Mesodermal cell (in vitro differentiated cells): ENCODE measurements at regions not wholly inside any gene's neighbourhood (a gene's known extent, or its start where the extent isn't known, plus 50 kb on each side); places are given as distances from the start of the nearest gene placed in this dataset.

Experiments
- H3K27ac ChIP-seq: 2 replicates; pipeline ENCODE4 v1.7.0; 2013; ENCODE audit warnings: mild to moderate bottlenecking, low read depth, low read length, moderate library complexity; ENCODE audit not compliant: severe bottlenecking
- H3K36me3 ChIP-seq: 2 replicates; pipeline ENCODE4 v1.7.1; 2013; ENCODE audit warnings: mild to moderate bottlenecking, low read length, moderate library complexity; ENCODE audit not compliant: control insufficient read depth, insufficient read depth
- H3K4me1 ChIP-seq: one replicate; pipeline ENCODE4 v1.7.1; 2013; ENCODE audit warnings: mild to moderate bottlenecking, low read length; ENCODE audit not compliant: insufficient read depth, control insufficient read depth, poor library complexity, severe bottlenecking
- H3K4me3 ChIP-seq: 2 replicates; pipeline ENCODE4 v1.7.0; 2013; ENCODE audit warnings: low read length, control low read depth, mild to moderate bottlenecking; ENCODE audit not compliant: insufficient read depth, poor library complexity, severe bottlenecking; ENCODE audit errors: extremely low read depth
- H3K9me3 ChIP-seq: 2 replicates; pipeline ENCODE4 v1.7.1; 2013; ENCODE audit warnings: mild to moderate bottlenecking, low read length, moderate library complexity; ENCODE audit not compliant: control insufficient read depth
- WGBS, 2 experiments: methylation state at CpG; one replicate each; pipeline ENCODE4 v1.1.5; 2013; ENCODE audit warnings: missing lambda C conversion rate in 2 of 2; ENCODE audit not compliant: insufficient coverage in 2 of 2; 5-methylcytosine and 5-hydroxymethylcytosine counted together

DNA sequence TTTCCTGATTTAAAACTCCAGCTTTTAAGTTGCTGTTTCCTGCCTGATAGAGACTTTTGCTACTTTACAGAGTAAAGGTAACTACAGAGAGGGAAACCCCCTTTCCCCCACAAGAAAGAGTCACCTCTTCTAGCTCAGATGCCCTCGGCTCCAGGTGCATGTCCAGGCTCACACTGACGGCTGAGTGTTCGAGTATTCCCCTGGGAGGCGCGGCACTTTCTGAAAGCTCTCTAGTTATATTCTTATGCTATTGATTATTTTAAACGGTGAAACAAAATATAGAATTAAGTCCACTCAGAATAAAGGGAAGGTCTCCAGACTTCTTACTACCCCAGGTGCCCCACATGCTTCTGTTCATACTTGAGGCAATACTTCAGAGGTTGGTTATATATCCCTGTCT is 160.3 kb upstream of the FMN2 start:
- no peaks in the 10 kb centered on the region for H3K9me3 ChIP-seq
- H3K27ac ChIP-seq = no peak overlapping the region
- H3K4me1 ChIP-seq = no peaks in the 10 kb centered on the region
- WGBS, 2 experiments = 100% methylated on average over 1 of the region's 6 CpGs; no CpG with 5 or more reads in 1 of the 2 experiments
- no peak overlapping the region for H3K4me3 ChIP-seq
- H3K36me3 ChIP-seq = no peaks in the 10 kb centered on the region

DNA sequence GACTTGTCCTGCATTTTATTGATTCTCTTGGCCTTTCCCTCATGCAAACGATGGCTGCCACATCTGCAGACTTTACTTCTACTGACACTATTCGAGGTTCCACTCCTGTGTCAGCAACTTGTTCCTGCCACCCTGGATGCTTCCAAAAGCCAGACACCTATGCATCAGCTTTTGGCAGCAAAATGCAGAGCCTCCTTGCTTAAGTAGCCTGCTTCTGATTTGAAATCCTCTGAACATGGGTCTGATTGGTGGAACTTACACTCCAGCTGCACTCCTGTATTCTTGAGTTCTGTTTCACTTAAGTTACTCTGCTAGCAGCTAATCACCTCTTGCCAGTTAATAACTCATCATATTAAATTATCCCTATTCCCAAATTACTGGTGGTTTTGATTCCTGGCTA is 152.1 kb upstream of the FMN2 start:
- Histone ChIP-seq H3K36me3 (no peaks in the 10 kb centered on the region), H3K9me3 (peaks cover 8% of the 10 kb centered on the region), H3K4me3 (no peak overlapping the region), H3K4me1 (no peaks in the 10 kb centered on the region), H3K27ac (no peak overlapping the region)
- 73 to 76% methylated on average over 2 of the region's 2 CpGs for WGBS, 2 experiments

DNA sequence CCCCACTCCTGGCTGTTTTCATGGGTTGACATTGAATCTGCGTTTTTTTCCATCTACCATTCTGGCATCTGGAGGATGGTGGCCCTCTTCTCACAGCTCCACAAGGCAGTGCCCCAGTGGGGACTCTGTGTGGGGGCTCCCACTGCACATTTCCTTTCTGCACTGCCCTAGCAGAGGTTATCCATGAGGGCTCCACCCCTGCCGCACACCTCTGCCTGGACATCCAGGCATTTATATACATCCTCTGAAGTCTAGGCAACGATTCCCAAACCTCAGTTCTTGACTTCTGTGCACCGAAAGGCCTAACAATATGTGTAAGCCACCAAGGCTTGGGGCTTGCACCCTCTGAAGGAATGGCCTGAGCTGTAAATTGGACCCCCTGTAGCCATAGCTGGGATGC is 147.9 kb upstream of the FMN2 start:
- no peaks in the 10 kb centered on the region for H3K4me1 ChIP-seq
- H3K27ac ChIP-seq = no peak overlapping the region
- H3K36me3 ChIP-seq = no peaks in the 10 kb centered on the region
- H3K4me3 ChIP-seq = no peak overlapping the region
- WGBS, 2 experiments = 77 to 87% methylated on average over 4 of the region's 4 CpGs
- peaks cover 11% of the 10 kb centered on the region for H3K9me3 ChIP-seq

DNA sequence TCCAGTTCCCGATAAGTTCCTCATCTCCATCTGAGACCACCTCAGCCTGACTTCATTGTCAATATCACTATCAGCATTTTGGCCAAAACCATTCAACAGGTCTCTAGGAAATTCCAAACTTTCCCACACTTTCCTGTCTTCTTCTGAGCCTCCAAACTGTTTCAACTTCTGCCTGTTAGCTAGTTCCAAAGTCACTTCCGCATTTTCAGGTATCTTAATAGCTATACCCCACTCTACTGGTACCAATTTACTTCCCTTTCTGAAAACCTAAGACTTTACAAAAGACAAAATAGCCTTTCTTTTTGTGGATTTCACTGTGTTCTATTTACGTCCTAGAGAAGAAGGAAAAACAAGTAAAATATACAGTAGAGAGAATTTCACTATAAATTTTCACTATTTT is 147.0 kb upstream of the FMN2 start:
- Histone ChIP-seq H3K9me3 (peaks cover 11% of the 10 kb centered on the region), H3K4me3 (no peak overlapping the region)

DNA sequence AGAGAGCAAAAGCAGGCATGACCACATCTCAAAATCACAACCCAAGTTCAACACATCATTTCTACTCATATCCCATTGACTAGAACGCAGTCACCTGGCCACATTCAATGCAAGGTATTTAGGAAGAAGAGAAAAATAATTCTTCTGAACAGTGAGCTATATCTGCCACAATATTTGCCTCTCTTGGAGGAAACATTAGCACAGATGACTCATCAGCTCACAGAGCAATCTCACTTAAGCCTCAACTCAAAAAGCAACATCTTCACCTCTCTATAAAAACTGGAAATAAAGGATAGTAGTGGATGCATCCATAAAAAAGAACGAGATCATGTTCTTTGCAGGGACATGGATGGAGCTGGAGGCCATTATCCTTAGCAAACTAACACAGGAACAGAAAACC is 143.9 kb upstream of the FMN2 start:
- Histone ChIP-seq H3K36me3 (no peaks in the 10 kb centered on the region), H3K9me3 (peaks cover 11% of the 10 kb centered on the region), H3K4me1 (no peaks in the 10 kb centered on the region), H3K4me3 (no peak overlapping the region), H3K27ac (no peak overlapping the region)
- WGBS, 2 experiments = no CpG with 5 or more reads among the region's 2 CpGs

More for the DNA sequence above, 147.0 kb upstream of the FMN2 start:
- H3K27ac ChIP-seq = no peak overlapping the region
- H3K4me1 ChIP-seq = no peaks in the 10 kb centered on the region
- 81 to 87% methylated on average over 2 of the region's 3 CpGs for WGBS, 2 experiments
- H3K36me3 ChIP-seq = no peaks in the 10 kb centered on the region

GRCh38 chr1:239951511-239952140 is 140.1 kb upstream of the FMN2 start:
- H3K4me3 ChIP-seq = no peak overlapping the region
- H3K9me3 ChIP-seq = no peaks in the 10 kb centered on the region
- H3K27ac ChIP-seq = no peak overlapping the region
- H3K36me3 ChIP-seq = no peaks in the 10 kb centered on the region
- WGBS, 2 experiments = no CpG with 5 or more reads among the region's 3 CpGs
- no peaks in the 10 kb centered on the region for H3K4me1 ChIP-seq

- no peaks in the 10 kb centered on the region for H3K36me3 ChIP-seq
- WGBS, 2 experiments = 85% methylated on average over 9 to 10 of the region's 10 CpGs
- H3K4me1 ChIP-seq = no peaks in the 10 kb centered on the region
- H3K4me3 ChIP-seq = no peak overlapping the region
- no peaks in the 10 kb centered on the region for H3K9me3 ChIP-seq
- no peak overlapping the region for H3K27ac ChIP-seq
Observed at GRCh38 chr1:239952348-239953308, 139.1 kb upstream of the FMN2 start.

DNA sequence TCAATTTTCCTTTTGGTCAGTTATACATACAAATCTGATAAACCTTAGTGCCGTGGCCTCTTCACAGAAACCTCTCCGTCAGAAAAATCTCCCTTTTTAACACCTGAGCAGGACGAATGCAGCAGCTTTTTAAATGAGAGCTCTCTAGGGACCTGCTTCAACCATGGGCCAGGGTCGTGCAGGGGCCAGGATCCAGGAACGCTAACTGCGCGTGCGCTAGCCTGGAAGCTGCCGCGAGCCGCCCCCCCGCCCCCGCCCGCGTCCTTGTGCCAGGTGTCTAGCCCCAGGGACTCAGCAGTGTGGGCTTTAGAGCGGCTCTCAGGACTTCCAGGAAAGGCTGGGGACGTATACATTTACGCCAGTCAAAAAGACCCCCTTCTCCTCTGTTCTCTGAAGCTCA is 136.8 kb upstream of the FMN2 start:
- Histone ChIP-seq H3K4me3 (no peak overlapping the region), H3K4me1 (no peaks in the 10 kb centered on the region), H3K27ac (no peak overlapping the region), H3K36me3 (no peaks in the 10 kb centered on the region), H3K9me3 (no peaks in the 10 kb centered on the region)
- WGBS, 2 experiments = 84 to 93% methylated on average over 10 to 17 of the region's 18 CpGs

DNA sequence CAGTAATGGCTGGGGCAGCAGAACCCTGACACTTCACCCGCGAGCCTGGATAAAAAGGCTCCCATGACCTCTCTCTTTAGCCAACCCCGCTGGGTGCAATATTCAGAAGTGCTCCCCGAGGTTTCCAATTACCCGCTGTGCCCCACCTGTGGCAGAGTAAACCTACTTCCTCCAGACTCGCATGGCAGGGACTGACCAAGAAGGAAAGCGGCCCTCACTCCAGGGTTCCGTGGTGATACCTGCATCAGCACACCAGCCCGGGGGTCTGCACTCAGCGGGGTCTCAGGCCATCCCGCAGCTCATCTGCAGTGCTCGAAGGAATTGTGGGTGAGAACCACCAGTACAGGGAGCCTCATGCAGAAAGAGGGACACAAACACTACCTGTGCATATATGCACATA is 136.3 kb upstream of the FMN2 start:
- Histone ChIP-seq H3K9me3 (no peaks in the 10 kb centered on the region), H3K36me3 (no peaks in the 10 kb centered on the region), H3K4me3 (no peak overlapping the region), H3K27ac (no peak overlapping the region), H3K4me1 (no peaks in the 10 kb centered on the region)
- WGBS, 2 experiments = 95 to 96% methylated on average over 6 to 10 of the region's 12 CpGs

DNA sequence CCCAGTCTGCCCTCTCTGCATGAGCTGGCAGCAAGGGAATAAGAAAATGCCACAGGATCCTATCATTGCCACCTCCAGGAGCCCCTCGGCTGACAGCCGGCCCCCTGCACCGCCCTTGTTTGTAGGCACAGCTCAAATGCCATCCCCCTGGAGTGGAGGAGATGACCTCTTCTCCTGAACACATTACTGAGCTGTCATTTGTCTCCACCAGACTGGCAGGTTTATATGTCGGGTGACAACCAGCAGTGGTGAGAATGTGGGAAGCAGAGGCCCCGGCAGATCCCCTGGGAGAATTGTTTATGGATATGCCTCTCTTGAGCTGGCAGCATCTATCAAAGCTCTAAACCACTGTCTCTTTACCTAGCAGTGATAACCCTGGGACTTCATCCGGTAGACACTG is 135.4 kb upstream of the FMN2 start:
- no peak overlapping the region for H3K27ac ChIP-seq
- no peaks in the 10 kb centered on the region for H3K4me1 ChIP-seq
- no peaks in the 10 kb centered on the region for H3K36me3 ChIP-seq
- H3K4me3 ChIP-seq = no peak overlapping the region
- H3K9me3 ChIP-seq = no peaks in the 10 kb centered on the region
- 100% methylated on average over 2 of the region's 6 CpGs; no CpG with 5 or more reads in 1 of the 2 experiments for WGBS, 2 experiments

DNA sequence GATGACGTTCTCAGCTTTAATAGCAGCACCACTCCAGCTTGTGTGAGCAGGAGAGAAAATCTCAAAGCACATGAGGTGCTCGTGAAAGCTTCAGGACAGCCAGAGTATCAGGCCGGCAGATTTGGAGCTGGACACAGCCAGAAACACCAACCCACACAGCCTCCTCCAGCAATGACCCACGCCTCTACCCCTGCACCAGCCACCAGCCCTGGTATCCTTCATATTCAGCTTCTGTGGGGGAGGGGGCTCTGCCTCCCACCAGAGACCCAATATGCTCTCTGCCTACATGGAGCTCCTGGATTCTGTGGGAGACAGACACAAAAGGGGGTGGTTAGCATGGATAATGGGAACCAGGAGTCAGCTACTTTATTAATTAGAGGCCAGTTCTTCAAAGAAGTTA is 133.6 kb upstream of the FMN2 start:
- Histone ChIP-seq H3K9me3 (no peaks in the 10 kb centered on the region), H3K4me3 (no peak overlapping the region), H3K27ac (no peak overlapping the region), H3K36me3 (no peaks in the 10 kb centered on the region), H3K4me1 (no peaks in the 10 kb centered on the region)
- WGBS, 2 experiments = 57 to 78% methylated on average over 2 of the region's 4 CpGs
